Daoy (cell line): ENCODE measurements at regions not wholly inside any gene's neighbourhood (a gene's known extent, or its start where the extent isn't known, plus 50 kb on each side); places are given as distances from the start of the nearest gene placed in this dataset.
"Not testable (repeated sequence)": the region's sequence is repeated elsewhere in the genome, so short reads cannot be mapped to it uniquely, and the experiment has no call there.

Source experiments
- DNase-seq: peaks from one replicate; pipeline ENCODE4 v3.0.0-alpha.2; 2015; ENCODE audit warnings: low read depth

GRCh38 chr5:26543987-26544386, 494.4 kb downstream of the CDH9 start:
- DNase-seq, result no peak

- no peak for DNase-seq
Observed at GRCh38 chr5:26538226-26538625, 500.2 kb downstream of the CDH9 start.

DNA sequence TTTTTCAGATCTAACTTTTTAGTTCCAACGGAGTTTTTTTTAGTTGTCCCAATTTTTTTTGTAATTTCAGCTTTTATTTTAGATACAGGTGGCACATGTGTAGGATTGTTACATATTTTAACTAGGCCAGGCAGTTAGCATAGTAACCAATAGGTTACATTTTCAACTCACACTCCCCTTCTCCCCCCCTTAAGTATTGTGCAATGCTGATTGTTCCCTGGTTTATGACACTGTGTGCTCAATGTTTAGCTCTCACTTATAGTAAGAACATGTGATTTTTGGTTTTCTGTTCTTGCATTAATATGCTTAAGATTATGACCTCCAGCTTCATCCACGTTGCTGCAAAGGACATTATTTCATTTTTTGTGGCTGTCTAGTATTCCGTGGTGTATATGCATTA, 503.2 kb downstream of the CDH9 start:
- no peak for DNase-seq

DNA sequence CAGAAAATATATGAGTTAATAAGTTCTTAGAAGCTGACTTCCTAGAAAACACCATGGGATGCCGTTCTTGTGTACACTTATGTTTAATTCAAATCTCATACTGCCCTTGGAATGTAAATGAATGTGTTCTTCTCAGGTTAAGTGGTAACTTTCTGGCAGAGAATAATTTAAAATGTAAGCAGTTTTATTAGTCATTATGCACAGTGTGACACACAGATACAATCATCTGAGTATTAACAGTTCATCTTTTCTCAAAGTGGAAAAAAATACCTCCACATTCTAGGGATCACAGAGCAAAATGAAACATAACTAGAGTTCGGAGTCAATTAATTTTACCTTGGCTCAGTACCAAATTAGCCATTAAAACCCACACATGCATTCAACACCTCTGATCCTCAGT, 508.1 kb downstream of the CDH9 start:
- no peak for DNase-seq

DNA sequence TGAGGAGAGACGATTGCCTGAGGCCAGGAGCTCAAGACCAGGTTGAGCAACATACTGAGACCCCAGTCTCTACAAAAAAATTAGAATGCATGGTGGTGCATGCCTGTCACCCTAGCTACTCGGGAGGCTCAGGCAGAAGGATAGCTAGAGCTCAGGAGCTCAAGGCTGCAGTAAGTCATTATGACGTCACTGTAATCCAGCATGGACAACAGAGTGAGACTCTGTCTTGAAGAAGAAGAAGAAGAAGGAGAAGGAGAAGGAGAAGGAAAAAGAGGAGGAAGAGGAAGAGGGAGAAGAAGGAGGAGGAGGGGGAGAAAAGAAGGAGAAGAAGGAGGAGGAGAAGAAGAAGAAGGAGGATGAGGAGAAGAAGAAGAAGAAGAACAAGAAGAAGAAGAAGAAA, 519.1 kb downstream of the CDH9 start:
- no peak for DNase-seq

DNA sequence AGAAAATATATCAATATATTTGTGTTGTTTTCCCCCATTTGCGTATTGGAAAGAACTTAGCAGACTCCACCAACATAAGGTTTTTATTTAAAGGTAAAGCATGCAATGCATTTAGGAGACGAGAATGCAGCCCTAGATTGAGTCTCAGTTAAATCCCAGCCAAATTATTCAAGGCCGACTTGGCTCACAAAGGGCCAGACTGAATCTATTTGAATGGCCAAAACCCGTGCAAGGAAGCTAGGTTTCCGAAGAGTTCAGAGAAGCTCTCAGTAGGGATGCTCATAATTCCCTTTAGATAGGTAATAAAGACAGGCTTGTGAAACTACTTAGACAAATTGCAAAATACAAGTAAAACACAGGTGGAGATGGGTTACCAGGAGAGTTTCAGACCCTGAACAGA, 520.3 kb downstream of the CDH9 start:
- no peak for DNase-seq

- DNase-seq, result no peak
Observed at GRCh38 chr5:26498972-26499371, 539.4 kb downstream of the CDH9 start.

- no peak for DNase-seq
Observed at GRCh38 chr5:26495437-26495836, 542.9 kb downstream of the CDH9 start.

- no peak for DNase-seq
Observed at GRCh38 chr5:26492906-26493459, 545.4 kb downstream of the CDH9 start.

GRCh38 chr5:26487553-26487952, 550.8 kb downstream of the CDH9 start:
- no peak for DNase-seq

DNA sequence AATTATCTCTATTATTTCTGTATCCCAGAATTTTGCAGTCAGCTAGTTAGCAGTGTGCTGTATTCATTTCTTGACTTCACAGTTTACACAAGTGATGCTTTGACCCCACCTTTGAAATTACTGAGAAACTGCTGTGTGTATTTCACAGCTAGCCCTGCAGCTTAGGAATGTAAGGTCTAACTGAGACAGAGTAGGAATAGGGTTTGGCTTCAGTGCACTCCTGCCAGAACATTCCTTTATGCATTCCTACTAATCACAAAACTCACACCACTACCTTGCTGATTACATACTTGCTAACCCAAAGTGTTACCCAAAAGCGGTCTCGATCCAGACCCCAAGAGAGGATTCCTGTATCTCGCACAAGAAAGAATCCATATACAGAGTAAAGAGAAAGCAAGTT, 551.8 kb downstream of the CDH9 start:
- no peak for DNase-seq

DNA sequence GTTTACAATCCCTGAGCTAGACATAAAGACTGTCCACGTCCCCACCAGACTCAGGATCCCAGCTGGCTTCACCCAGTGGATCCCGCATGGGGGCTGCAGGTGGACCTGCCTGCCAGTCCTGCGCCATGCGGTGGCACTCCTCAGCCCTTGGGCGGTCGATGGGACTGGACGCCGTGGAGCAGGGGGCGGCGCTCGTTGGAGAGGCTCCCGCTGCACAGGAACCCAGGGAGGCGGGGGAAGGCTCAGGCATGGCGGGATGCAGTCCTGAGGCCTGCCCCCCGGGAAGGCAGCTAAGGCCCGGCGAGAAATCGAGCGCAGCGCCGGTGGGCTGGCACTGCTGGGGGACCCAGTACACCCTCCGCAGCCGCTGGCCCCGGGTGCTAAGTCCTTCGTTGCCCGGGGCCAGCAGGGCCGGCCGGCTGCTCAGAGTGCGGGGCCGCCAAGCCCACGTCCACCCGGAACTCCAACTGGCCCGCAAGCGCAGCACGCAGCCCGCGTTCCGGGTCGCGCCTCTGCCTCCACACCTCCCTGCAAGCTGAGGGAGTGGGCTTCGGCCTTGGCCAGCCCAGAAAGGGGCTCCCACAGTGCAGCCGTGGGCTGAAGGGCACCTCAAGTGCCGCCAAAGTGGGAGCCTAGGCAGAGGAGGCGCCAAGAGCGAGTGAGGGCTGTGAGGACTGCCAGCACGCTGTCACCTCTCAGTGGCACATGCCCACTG, 553.1 kb downstream of the CDH9 start:
- not testable (repeated sequence) for DNase-seq

DNA sequence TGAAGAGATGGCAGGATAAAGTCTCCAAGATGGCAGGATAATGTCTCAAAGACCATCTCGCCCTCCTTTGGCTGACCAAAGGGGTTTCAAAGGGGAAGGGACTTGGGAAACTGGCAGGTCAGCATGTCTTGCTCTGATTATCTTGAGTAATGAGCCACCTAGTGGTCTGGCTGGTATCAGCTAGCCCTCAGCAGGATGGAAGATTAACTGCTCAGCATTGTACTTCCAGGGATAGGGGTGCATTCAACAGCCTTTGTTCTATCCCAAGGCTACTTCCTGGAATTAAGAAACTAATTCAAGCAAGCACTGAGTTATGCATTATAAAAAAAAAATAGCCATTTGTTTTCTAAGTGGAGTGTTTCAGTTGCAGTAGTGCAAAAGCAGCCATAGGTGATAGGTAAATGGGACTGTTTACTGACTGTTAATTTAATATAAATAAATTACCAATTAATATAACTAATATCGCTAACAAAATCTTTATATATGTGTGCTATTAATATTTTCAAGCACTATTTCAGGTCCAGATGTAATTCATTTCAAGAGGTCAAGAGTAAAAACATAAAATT, 555.5 kb downstream of the CDH9 start:
- DNase-seq, result peak; percentile 44

DNA sequence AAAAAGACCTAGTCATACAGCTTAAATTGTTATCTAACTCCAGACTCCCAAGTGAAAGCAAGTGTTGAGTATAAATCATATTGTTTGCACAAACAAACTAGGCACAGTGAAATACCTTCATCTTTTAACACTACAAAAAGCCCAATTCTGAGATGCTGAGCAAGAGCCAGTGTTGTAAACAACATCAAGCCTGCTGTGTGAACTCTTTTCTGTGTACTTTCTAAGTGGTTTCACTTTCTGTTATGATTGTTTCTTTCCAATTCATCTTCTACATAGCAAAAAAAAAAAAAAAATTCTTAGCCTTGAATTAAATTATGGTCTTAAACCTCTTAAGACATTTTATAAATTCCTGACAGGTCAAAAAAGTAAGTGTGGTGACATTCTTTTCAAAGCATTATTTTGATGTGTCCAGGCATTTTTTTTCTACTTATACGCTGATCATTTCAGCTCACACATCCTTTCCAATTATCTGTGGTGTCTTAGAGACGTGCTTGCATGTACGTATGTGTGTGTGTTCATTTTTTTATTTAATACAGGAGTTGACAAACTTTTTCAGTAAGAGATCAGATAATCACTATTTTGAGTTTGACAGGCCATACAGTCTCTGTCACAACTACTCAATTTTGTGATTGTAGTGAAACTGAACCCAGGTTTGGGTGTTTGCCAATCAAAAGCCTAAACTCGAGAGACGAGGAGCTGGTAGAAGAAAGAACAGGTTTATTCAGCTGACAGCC, 556.1 kb downstream of the CDH9 start:
- DNase-seq, result no peak

- no peak for DNase-seq
Observed at GRCh38 chr5:26470439-26470838, 567.9 kb downstream of the CDH9 start.

GRCh38 chr5:26439121-26439520, 599.3 kb downstream of the CDH9 start:
- DNase-seq, result no peak

DNA sequence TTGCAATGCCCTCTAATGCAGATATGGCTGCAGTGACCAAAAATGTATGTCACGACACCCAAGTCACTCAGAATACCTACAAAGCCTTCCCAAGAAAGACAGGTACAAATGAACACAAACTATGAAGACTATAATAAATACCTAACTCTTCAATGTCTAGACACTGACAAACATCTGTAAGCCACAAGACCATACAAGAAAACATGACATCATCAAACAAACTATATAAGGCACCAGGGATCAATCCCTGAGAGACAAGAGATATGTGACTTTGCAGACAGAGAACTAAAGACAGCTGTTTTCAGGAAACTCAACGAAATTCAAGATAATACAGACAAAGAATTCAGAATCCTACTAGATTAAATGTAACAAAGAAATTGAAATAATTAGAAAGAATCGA, 603.7 kb downstream of the CDH9 start:
- DNase-seq, result no peak

DNA sequence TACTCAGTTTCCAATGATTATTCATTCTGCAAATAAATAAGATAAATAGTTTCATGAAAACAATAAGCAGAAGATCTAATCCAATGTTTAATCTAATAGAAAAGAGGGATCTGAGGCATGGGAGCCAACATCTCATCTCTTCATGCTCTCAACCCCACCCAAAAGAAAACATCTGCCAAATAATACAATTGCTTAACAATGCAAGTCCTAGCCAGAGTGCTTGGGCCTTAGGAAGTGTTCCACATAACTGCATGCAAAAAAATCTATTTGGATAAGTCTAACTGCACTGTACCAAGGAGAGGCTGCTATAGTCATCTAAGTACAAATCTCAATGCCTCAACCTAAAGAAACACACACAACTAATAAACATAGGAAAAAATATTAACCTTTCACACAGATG, 606.0 kb downstream of the CDH9 start:
- no peak for DNase-seq

GRCh38 chr5:26430323-26430722, 608.1 kb downstream of the CDH9 start:
- no peak for DNase-seq

GRCh38 chr5:26427281-26427680, 611.1 kb downstream of the CDH9 start:
- no peak for DNase-seq

GRCh38 chr5:26419987-26420386, 618.4 kb downstream of the CDH9 start:
- no peak for DNase-seq

DNA sequence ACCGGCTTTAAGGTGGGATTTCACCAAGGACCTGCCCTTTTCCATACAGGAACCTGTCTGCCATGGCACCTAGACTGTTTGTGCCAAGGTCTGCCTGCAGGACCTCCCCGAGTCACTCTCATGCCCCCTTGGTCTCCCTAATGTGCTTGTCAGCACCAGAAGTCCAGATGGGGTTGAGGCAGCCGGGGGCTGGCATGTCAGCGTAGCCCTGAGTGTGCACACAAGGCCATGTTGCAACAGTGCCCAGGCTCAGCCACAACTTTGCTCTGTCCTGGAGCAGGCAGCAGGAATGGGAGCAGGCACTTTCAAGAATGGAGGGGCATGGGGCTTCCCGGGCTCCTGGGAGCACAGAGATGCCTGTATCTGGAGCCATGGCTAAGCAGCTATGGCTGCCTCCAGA, 621.5 kb downstream of the CDH9 start:
- no peak for DNase-seq
